ENCODE measurements at regions not wholly inside any gene's neighbourhood (a gene's known extent, or its start where the extent isn't known, plus 50 kb on each side); places are given as distances from the start of the nearest gene placed in this dataset.

DNA sequence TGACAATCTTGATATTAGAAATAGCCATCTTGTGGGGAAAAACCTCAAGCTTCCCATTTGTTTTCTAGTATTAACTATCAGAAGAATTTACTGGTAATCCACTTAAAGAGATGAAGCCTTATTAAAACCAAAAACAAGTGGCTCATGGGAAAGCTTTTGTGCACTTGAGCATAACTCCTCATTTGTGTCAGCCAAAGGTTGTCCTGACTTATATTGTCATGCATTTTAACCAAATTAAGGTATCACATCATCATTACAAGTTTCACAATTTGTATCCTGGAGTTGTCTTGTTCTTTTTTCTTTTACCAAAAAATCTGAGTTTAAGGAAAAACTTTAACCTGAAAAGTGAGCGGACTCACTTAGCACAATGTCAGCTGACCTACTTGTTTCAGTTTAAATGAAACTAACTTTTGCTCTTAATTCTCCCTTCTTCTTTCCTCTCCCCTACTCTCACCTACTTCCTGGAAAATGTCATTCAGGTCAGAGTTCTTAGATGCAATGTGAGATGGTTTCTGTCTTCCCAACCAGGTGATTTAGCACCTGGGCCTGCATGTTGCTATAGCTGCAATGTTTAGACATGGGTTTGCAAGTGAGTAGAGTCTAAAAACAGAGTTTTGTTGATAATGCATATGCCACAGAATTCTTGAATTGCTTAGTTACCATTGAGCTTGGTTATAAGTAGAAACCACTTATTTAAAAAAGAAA, 82.8 kb downstream of the TNFAIP3 start:
- H3K4me2 ChIP-seq (ENCODE audit: insufficient read depth, low read length, poor library complexity, severe bottlenecking): no peak overlapping the region
- H2BK120ac ChIP-seq (ENCODE audit: low read depth, low read length): no peak overlapping the region
- no peak overlapping the region for H3K23ac ChIP-seq (ENCODE audit: low read depth, low read length, poor library complexity)
- no peak overlapping the region for H4K91ac ChIP-seq (ENCODE audit: low read depth, low read length, poor library complexity)
- no CpG with 5 or more reads among the region's 1 CpG for WGBS, 2 donors (ENCODE audit: extremely low coverage in 2 of 2, insufficient read length in 2 of 2, insufficient replicate concordance in 1 of 2)
- no peak overlapping the region for H4K8ac ChIP-seq (ENCODE audit: low read depth, low read length)
- no peak overlapping the region for H2BK12ac ChIP-seq (ENCODE audit: low read length)
- H3K9ac ChIP-seq (ENCODE audit: low read depth, low read length, poor library complexity): no peak overlapping the region
- no peak overlapping the region for H2BK5ac ChIP-seq (ENCODE audit: low read length)
- peaks cover 0 to 1% of the 10 kb centered on the region in 2 donors for H3K4me1 ChIP-seq (ENCODE audit: control insufficient read depth in 2 of 2, insufficient read depth in 1 of 2, low read depth in 1 of 2, low read length in 2 of 2)
- no peaks in the 10 kb centered on the region for H3K9me3 ChIP-seq (replicated peaks in 1 of 2; ENCODE audit: control insufficient read depth in 2 of 2, insufficient read depth in 1 of 2, low read depth in 1 of 2, low read length in 2 of 2)
- no peaks in the 10 kb centered on the region for H3K36me3 ChIP-seq (replicated peaks in 1 of 2; ENCODE audit: control insufficient read depth in 2 of 2, insufficient read depth in 2 of 2, low read length in 2 of 2)
- no peak overlapping the region for H3K27ac ChIP-seq (replicated peaks; ENCODE audit: low read length)
- no peaks in the 10 kb centered on the region for H3K79me1 ChIP-seq (ENCODE audit: low read depth, low read length)
- no peak overlapping the region for H2BK15ac ChIP-seq (ENCODE audit: low read length)
- H2AK5ac ChIP-seq (ENCODE audit: low read depth, low read length): no peak overlapping the region
- H3K14ac ChIP-seq (ENCODE audit: low read length): no peak overlapping the region
- no peak overlapping the region for H2AFZ ChIP-seq (ENCODE audit: low read length)
- no peak overlapping the region for H3K4me3 ChIP-seq (ENCODE audit: low read length in 2 of 2)
- H3K18ac ChIP-seq (ENCODE audit: low read length): no peak overlapping the region
- DNase-seq (ENCODE audit: low spot score): no peak
- H3K27me3 ChIP-seq (ENCODE audit: control insufficient read depth in 3 of 3, insufficient read depth in 3 of 3, low read depth in 1 of 3, low read length in 3 of 3): peaks cover 0 to 3% (median 0%) of the 10 kb centered on the region in 3 experiments
- H3K4ac ChIP-seq (ENCODE audit: low read length): no peak overlapping the region

DNA sequence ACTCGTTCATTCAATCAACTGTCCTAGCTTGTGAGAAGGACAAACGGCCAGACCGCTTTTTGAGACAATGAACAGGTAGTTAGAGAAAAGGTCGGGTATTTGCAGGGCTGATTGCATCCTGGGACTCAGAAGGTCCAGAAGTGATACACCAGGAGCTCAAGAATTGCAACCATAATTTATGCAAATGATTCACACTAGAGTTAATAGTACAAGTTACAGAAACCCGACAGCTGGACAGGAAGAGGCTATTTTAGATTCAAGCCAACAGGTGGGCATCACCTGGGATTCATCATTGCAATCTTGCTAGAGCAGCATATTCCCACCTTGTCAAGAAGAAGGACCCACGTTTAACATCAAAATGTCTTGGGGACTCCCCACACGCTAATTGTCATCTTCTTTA, 83.5 kb downstream of the TNFAIP3 start:
- H2BK120ac ChIP-seq (ENCODE audit: low read depth, low read length): no peak overlapping the region
- no peak overlapping the region for H2AFZ ChIP-seq (ENCODE audit: low read length)
- H3K23ac ChIP-seq (ENCODE audit: low read depth, low read length, poor library complexity): no peak overlapping the region
- peaks cover 0 to 1% of the 10 kb centered on the region in 2 donors for H3K4me1 ChIP-seq (ENCODE audit: control insufficient read depth in 2 of 2, insufficient read depth in 1 of 2, low read depth in 1 of 2, low read length in 2 of 2)
- H4K8ac ChIP-seq (ENCODE audit: low read depth, low read length): no peak overlapping the region
- no peak overlapping the region for H2BK15ac ChIP-seq (ENCODE audit: low read length)
- no peak overlapping the region for H3K14ac ChIP-seq (ENCODE audit: low read length)
- peaks cover 0 to 3% (median 0%) of the 10 kb centered on the region in 3 experiments for H3K27me3 ChIP-seq (ENCODE audit: control insufficient read depth in 3 of 3, insufficient read depth in 3 of 3, low read depth in 1 of 3, low read length in 3 of 3)
- H3K27ac ChIP-seq (replicated peaks; ENCODE audit: low read length): no peak overlapping the region
- H3K36me3 ChIP-seq (replicated peaks in 1 of 2; ENCODE audit: control insufficient read depth in 2 of 2, insufficient read depth in 2 of 2, low read length in 2 of 2): no peaks in the 10 kb centered on the region
- no peaks in the 10 kb centered on the region for H3K79me1 ChIP-seq (ENCODE audit: low read depth, low read length)
- no peak overlapping the region for H2BK5ac ChIP-seq (ENCODE audit: low read length)
- H3K4me3 ChIP-seq (ENCODE audit: low read length in 2 of 2): no peak overlapping the region
- no peak overlapping the region for H3K4me2 ChIP-seq (ENCODE audit: insufficient read depth, low read length, poor library complexity, severe bottlenecking)
- no CpG with 5 or more reads among the region's 7 CpGs for WGBS, 2 donors (ENCODE audit: extremely low coverage in 2 of 2, insufficient read length in 2 of 2, insufficient replicate concordance in 1 of 2)
- no peak overlapping the region for H3K18ac ChIP-seq (ENCODE audit: low read length)
- H3K4ac ChIP-seq (ENCODE audit: low read length): no peak overlapping the region
- DNase-seq (ENCODE audit: low spot score): no peak
- no peak overlapping the region for H4K91ac ChIP-seq (ENCODE audit: low read depth, low read length, poor library complexity)
- no peak overlapping the region for H2BK12ac ChIP-seq (ENCODE audit: low read length)
- H3K9me3 ChIP-seq (replicated peaks in 1 of 2; ENCODE audit: control insufficient read depth in 2 of 2, insufficient read depth in 1 of 2, low read depth in 1 of 2, low read length in 2 of 2): no peaks in the 10 kb centered on the region
- H3K9ac ChIP-seq (ENCODE audit: low read depth, low read length, poor library complexity): no peak overlapping the region
- no peak overlapping the region for H2AK5ac ChIP-seq (ENCODE audit: low read depth, low read length)

GRCh38 chr6:137951064-137951597, 84.1 kb downstream of the TNFAIP3 start:
- peaks cover 0 to 1% of the 10 kb centered on the region in 2 donors for H3K4me1 ChIP-seq (ENCODE audit: control insufficient read depth in 2 of 2, insufficient read depth in 1 of 2, low read depth in 1 of 2, low read length in 2 of 2)
- H3K4ac ChIP-seq (ENCODE audit: low read length): no peak overlapping the region
- H2AK5ac ChIP-seq (ENCODE audit: low read depth, low read length): no peak overlapping the region
- no peak overlapping the region for H4K8ac ChIP-seq (ENCODE audit: low read depth, low read length)
- H4K91ac ChIP-seq (ENCODE audit: low read depth, low read length, poor library complexity): no peak overlapping the region
- H3K36me3 ChIP-seq (replicated peaks in 1 of 2; ENCODE audit: control insufficient read depth in 2 of 2, insufficient read depth in 2 of 2, low read length in 2 of 2): no peaks in the 10 kb centered on the region
- H3K27ac ChIP-seq (replicated peaks; ENCODE audit: low read length): no peak overlapping the region
- no peak overlapping the region for H2BK120ac ChIP-seq (ENCODE audit: low read depth, low read length)
- H3K23ac ChIP-seq (ENCODE audit: low read depth, low read length, poor library complexity): peak overlapping the region; percentile 8
- no CpG with 5 or more reads among the region's 3 CpGs for WGBS, 2 donors (ENCODE audit: extremely low coverage in 2 of 2, insufficient read length in 2 of 2, insufficient replicate concordance in 1 of 2)
- H3K18ac ChIP-seq (ENCODE audit: low read length): peak overlapping the region; percentile 11
- no peak for DNase-seq (ENCODE audit: low spot score)
- H3K14ac ChIP-seq (ENCODE audit: low read length): no peak overlapping the region
- H3K79me1 ChIP-seq (ENCODE audit: low read depth, low read length): no peaks in the 10 kb centered on the region
- no peak overlapping the region for H2BK5ac ChIP-seq (ENCODE audit: low read length)
- H2BK15ac ChIP-seq (ENCODE audit: low read length): no peak overlapping the region
- no peak overlapping the region for H3K4me2 ChIP-seq (ENCODE audit: insufficient read depth, low read length, poor library complexity, severe bottlenecking)
- peaks cover 0 to 3% (median 0%) of the 10 kb centered on the region in 3 experiments for H3K27me3 ChIP-seq (ENCODE audit: control insufficient read depth in 3 of 3, insufficient read depth in 3 of 3, low read depth in 1 of 3, low read length in 3 of 3)
- H3K9ac ChIP-seq (ENCODE audit: low read depth, low read length, poor library complexity): no peak overlapping the region
- H2BK12ac ChIP-seq (ENCODE audit: low read length): no peak overlapping the region
- peak overlapping the region in 1 of 2 donors; percentile 55 for H3K4me3 ChIP-seq (ENCODE audit: low read length in 2 of 2)
- no peaks in the 10 kb centered on the region for H3K9me3 ChIP-seq (replicated peaks in 1 of 2; ENCODE audit: control insufficient read depth in 2 of 2, insufficient read depth in 1 of 2, low read depth in 1 of 2, low read length in 2 of 2)
- H2AFZ ChIP-seq (ENCODE audit: low read length): no peak overlapping the region

DNA sequence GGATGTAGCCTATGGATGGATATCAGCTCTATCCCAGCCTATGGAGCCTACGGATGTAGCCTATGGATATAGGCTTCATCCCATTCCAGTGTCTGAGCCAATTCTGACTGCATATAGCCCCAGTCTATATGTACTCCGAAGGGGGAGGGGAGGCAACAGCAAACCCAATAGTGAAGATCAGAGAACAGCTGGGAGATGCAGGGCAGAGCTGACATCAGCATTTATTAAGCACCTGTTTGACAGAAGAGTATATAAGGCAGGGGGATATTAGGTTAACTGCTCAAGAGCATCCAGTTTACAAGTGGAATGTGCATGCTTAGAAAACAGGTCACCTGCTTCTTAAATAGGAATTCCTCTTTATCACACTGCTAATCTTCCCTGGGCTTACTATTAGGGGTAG, 85.2 kb downstream of the TNFAIP3 start:
- Histone ChIP-seq H4K8ac (ENCODE audit: low read depth, low read length) (no peak overlapping the region), H2BK5ac (ENCODE audit: low read length) (no peak overlapping the region), H2BK120ac (ENCODE audit: low read depth, low read length) (no peak overlapping the region), H4K91ac (ENCODE audit: low read depth, low read length, poor library complexity) (no peak overlapping the region), H3K18ac (ENCODE audit: low read length) (no peak overlapping the region), H3K4ac (ENCODE audit: low read length) (no peak overlapping the region), H2BK15ac (ENCODE audit: low read length) (no peak overlapping the region), H3K79me1 (ENCODE audit: low read depth, low read length) (no peaks in the 10 kb centered on the region), H3K4me3 (ENCODE audit: low read length in 2 of 2) (no peak overlapping the region), H2BK12ac (ENCODE audit: low read length) (no peak overlapping the region), H3K4me1 (ENCODE audit: control insufficient read depth in 2 of 2, insufficient read depth in 1 of 2, low read depth in 1 of 2, low read length in 2 of 2) (peaks cover 0 to 1% of the 10 kb centered on the region in 2 donors), H2AK5ac (ENCODE audit: low read depth, low read length) (no peak overlapping the region), H3K4me2 (ENCODE audit: insufficient read depth, low read length, poor library complexity, severe bottlenecking) (no peak overlapping the region), H2AFZ (ENCODE audit: low read length) (no peak overlapping the region), H3K27me3 (ENCODE audit: control insufficient read depth in 3 of 3, insufficient read depth in 3 of 3, low read depth in 1 of 3, low read length in 3 of 3) (peaks cover 0 to 3% (median 0%) of the 10 kb centered on the region in 3 experiments), H3K14ac (ENCODE audit: low read length) (no peak overlapping the region), H3K9ac (ENCODE audit: low read depth, low read length, poor library complexity) (no peak overlapping the region), H3K27ac (replicated peaks; ENCODE audit: low read length) (no peak overlapping the region), H3K9me3 (replicated peaks in 1 of 2; ENCODE audit: control insufficient read depth in 2 of 2, insufficient read depth in 1 of 2, low read depth in 1 of 2, low read length in 2 of 2) (no peaks in the 10 kb centered on the region), H3K23ac (ENCODE audit: low read depth, low read length, poor library complexity) (no peak overlapping the region), H3K36me3 (replicated peaks in 1 of 2; ENCODE audit: control insufficient read depth in 2 of 2, insufficient read depth in 2 of 2, low read length in 2 of 2) (no peaks in the 10 kb centered on the region)
- DNase-seq (ENCODE audit: low spot score): no peak
- no CpG with 5 or more reads among the region's 2 CpGs for WGBS, 2 donors (ENCODE audit: extremely low coverage in 2 of 2, insufficient read length in 2 of 2, insufficient replicate concordance in 1 of 2)
